ENCODE measurements at regions not wholly inside any gene's neighbourhood (a gene's known extent, or its start where the extent isn't known, plus 50 kb on each side); places are given as distances from the start of the nearest gene placed in this dataset.
"Not testable (repeated sequence)": the region's sequence is repeated elsewhere in the genome, so short reads cannot be mapped to it uniquely, and the experiment has no call there.

- DNase-seq, result not testable (repeated sequence)
Observed at GRCh38 chr18:14321217-14321616, 189.0 kb upstream of the ZNF519 start.

- not testable (repeated sequence) for DNase-seq
Observed at GRCh38 chr18:14301255-14301654, 169.0 kb upstream of the ZNF519 start.

- DNase-seq, result not testable (repeated sequence)
Observed at GRCh38 chr18:14295081-14295480, 162.8 kb upstream of the ZNF519 start.

GRCh38 chr18:14285053-14285452 is 152.8 kb upstream of the ZNF519 start:
- DNase-seq, result no peak

- not testable (repeated sequence) for DNase-seq
Observed at GRCh38 chr18:14275391-14275790, 143.2 kb upstream of the ZNF519 start.

- not testable (repeated sequence) for DNase-seq
Observed at GRCh38 chr18:14265637-14266410, 133.6 kb upstream of the ZNF519 start.

- not testable (repeated sequence) for DNase-seq
Observed at GRCh38 chr18:14262786-14263185, 130.6 kb upstream of the ZNF519 start.

- DNase-seq, result not testable (repeated sequence)
Observed at GRCh38 chr18:14250084-14250677, 117.9 kb upstream of the ZNF519 start.

GRCh38 chr18:14239224-14239623 is 107.0 kb upstream of the ZNF519 start:
- DNase-seq, result not testable (repeated sequence)

GRCh38 chr18:14236356-14237048 is 104.3 kb upstream of the ZNF519 start:
- not testable (repeated sequence) for DNase-seq

- not testable (repeated sequence) for DNase-seq
Observed at GRCh38 chr18:14225286-14225679, 93.0 kb upstream of the ZNF519 start.

GRCh38 chr18:14224551-14225285 is 92.5 kb upstream of the ZNF519 start:
- DNase-seq, result not testable (repeated sequence)

GRCh38 chr18:14223919-14224318 is 91.7 kb upstream of the ZNF519 start:
- DNase-seq, result not testable (repeated sequence)

- DNase-seq, result not testable (repeated sequence)
Observed at GRCh38 chr18:14223231-14223822, 91.1 kb upstream of the ZNF519 start.

GRCh38 chr18:14222354-14223221 is 90.4 kb upstream of the ZNF519 start:
- not testable (repeated sequence) for DNase-seq

GRCh38 chr18:14221689-14222088 is 89.5 kb upstream of the ZNF519 start:
- DNase-seq, result no peak

- not testable (repeated sequence) for DNase-seq
Observed at GRCh38 chr18:14215952-14216351, 83.7 kb upstream of the ZNF519 start.

- not testable (repeated sequence) for DNase-seq
Observed at GRCh38 chr18:14203424-14203823, 71.2 kb upstream of the ZNF519 start.

- DNase-seq, result not testable (repeated sequence)
Observed at GRCh38 chr18:14190776-14191442, 58.7 kb upstream of the ZNF519 start.

GRCh38 chr18:14189858-14190257 is 57.6 kb upstream of the ZNF519 start:
- peak; percentile 25 for DNase-seq
